Ascending aorta (tissue), 2 donors: ENCODE measurements at regions not wholly inside any gene's neighbourhood (a gene's known extent, or its start where the extent isn't known, plus 50 kb on each side); places are given as distances from the start of the nearest gene placed in this dataset.

Experiments
- DNase-seq, 2 donors: peaks; one replicate each; pipeline ENCODE4 v3.0.0-alpha.2; 2019; ENCODE audit warnings: low spot score in 2 of 2
- H3K27ac ChIP-seq, 2 donors: fragments of 200-600 bp; sonication (generic); one replicate each; pipeline ENCODE4 v1.5.1; 2016 to 2017; ENCODE audit warnings: mild to moderate bottlenecking in 1 of 2
- H3K27me3 ChIP-seq: fragments of 200-600 bp; sonication (generic); one replicate; pipeline ENCODE4 v1.5.1; 2017
- H3K36me3 ChIP-seq, 2 donors: fragments of 200-600 bp; sonication (generic); one replicate each; pipeline ENCODE4 v1.5.1; 2016
- H3K4me1 ChIP-seq, 2 donors: fragments of 200-600 bp; sonication (generic); one replicate each; pipeline ENCODE4 v1.5.1; 2016 to 2017; ENCODE audit warnings: mild to moderate bottlenecking in 1 of 2
- H3K4me3 ChIP-seq, 2 donors: fragments of 200-600 bp; sonication (generic); one replicate each; pipeline ENCODE4 v1.5.1; 2016 to 2017; ENCODE audit warnings: mild to moderate bottlenecking in 1 of 2
- H3K9me3 ChIP-seq, 2 donors: fragments of 200-600 bp; sonication (generic); one replicate each; pipeline ENCODE4 v1.5.1; 2016
- CTCF ChIP-seq, 3 experiments: fragments of 200-600 bp in 2 of 3; fragments of 450-650 bp in 1 of 3; sonication (generic) in 2 of 3; IDR thresholded peaks; one replicate each; pipeline ENCODE4 v1.5.1; 2016 to 2019; ENCODE audit warnings: antibody characterized with exemption in 3 of 3, mild to moderate bottlenecking in 1 of 3, moderate library complexity in 1 of 3
- intact Hi-C: fragments of 100-400 bp; cut with DNase I; formaldehyde crosslinking; loops from one replicate; pipeline ENCODE4 v1.15.1; 2023

- Histone ChIP-seq H3K36me3 (no peaks in the 10 kb centered on the region), H3K27me3 (no peaks in the 10 kb centered on the region), H3K27ac (no peak overlapping the region), H3K4me1 (no peaks in the 10 kb centered on the region), H3K9me3 (no peaks in the 10 kb centered on the region), H3K4me3 (no peak overlapping the region)
- intact Hi-C loops, result no loop called here
- DNase-seq, result no peak
- no peak for TF ChIP-seq CTCF (IDR thresholded peaks at IDR 0.05)
These were observed 177.8 kb downstream of the WNT5A start for GRCh38 chr3:55309336-55309735.

- no peak overlapping the region for H3K27ac ChIP-seq
- intact Hi-C loops, result no loop called here
- H3K4me1 ChIP-seq, result no peaks in the 10 kb centered on the region
- no peak for DNase-seq
- H3K27me3 ChIP-seq, result no peaks in the 10 kb centered on the region
- no peak overlapping the region for H3K4me3 ChIP-seq
- no peaks in the 10 kb centered on the region for H3K36me3 ChIP-seq
- no peak for TF ChIP-seq CTCF (IDR thresholded peaks at IDR 0.05)
- no peaks in the 10 kb centered on the region for H3K9me3 ChIP-seq
These were observed 179.5 kb downstream of the WNT5A start for GRCh38 chr3:55307622-55308021.

- TF ChIP-seq CTCF (IDR thresholded peaks at IDR 0.05), result no peak
- Histone ChIP-seq H3K27me3 (no peaks in the 10 kb centered on the region), H3K4me3 (no peak overlapping the region), H3K36me3 (no peaks in the 10 kb centered on the region), H3K9me3 (no peaks in the 10 kb centered on the region), H3K27ac (no peak overlapping the region), H3K4me1 (no peaks in the 10 kb centered on the region)
- intact Hi-C loops, result no loop called here
- DNase-seq, result no peak
These were observed 181.2 kb downstream of the WNT5A start for GRCh38 chr3:55305696-55306485.

- intact Hi-C loops, result no loop called here
- no peaks in the 10 kb centered on the region for H3K9me3 ChIP-seq
- no peaks in the 10 kb centered on the region for H3K36me3 ChIP-seq
- no peaks in the 10 kb centered on the region for H3K4me1 ChIP-seq
- H3K4me3 ChIP-seq, result no peak overlapping the region
- DNase-seq, result no peak
- TF ChIP-seq CTCF (IDR thresholded peaks at IDR 0.05), result no peak
- H3K27ac ChIP-seq, result no peak overlapping the region
- H3K27me3 ChIP-seq, result no peaks in the 10 kb centered on the region
These were observed 186.4 kb downstream of the WNT5A start for GRCh38 chr3:55300701-55301100.

- no peaks in the 10 kb centered on the region for H3K27me3 ChIP-seq
- H3K4me3 ChIP-seq, result no peak overlapping the region
- no peaks in the 10 kb centered on the region for H3K36me3 ChIP-seq
- no peak for DNase-seq
- no peak overlapping the region for H3K27ac ChIP-seq
- TF ChIP-seq CTCF (IDR thresholded peaks at IDR 0.05), result no peak
- H3K9me3 ChIP-seq, result no peaks in the 10 kb centered on the region
- H3K4me1 ChIP-seq, result no peaks in the 10 kb centered on the region
- intact Hi-C loops, result no loop called here
These were observed 189.4 kb downstream of the WNT5A start for GRCh38 chr3:55297706-55298105.

- no peak overlapping the region for H3K4me3 ChIP-seq
- no peak for DNase-seq
- intact Hi-C loops, result no loop called here
- no peaks in the 10 kb centered on the region for H3K4me1 ChIP-seq
- no peak for TF ChIP-seq CTCF (IDR thresholded peaks at IDR 0.05)
- no peak overlapping the region for H3K27ac ChIP-seq
- H3K27me3 ChIP-seq, result no peaks in the 10 kb centered on the region
- no peaks in the 10 kb centered on the region for H3K9me3 ChIP-seq
- no peaks in the 10 kb centered on the region for H3K36me3 ChIP-seq
These were observed 189.9 kb downstream of the WNT5A start for GRCh38 chr3:55297245-55297644.
